Lower leg skin (tissue), 3 donors: ENCODE measurements at regions not wholly inside any gene's neighbourhood (a gene's known extent, or its start where the extent isn't known, plus 50 kb on each side); places are given as distances from the start of the nearest gene placed in this dataset.

ENCODE experiments used
- POLR2A ChIP-seq, 2 donors: fragments of 450-650 bp; IDR thresholded peaks; one replicate each; pipeline ENCODE4 v1.6.1; 2016 to 2017; ENCODE audit warnings: antibody characterized with exemption in 2 of 2, mild to moderate bottlenecking in 1 of 2, moderate library complexity in 1 of 2
- TF ChIP-seq, protein P1 (sequence below), 3 donors: fragments of 450-650 bp; IDR thresholded peaks; one replicate each; pipeline ENCODE4 v1.5.1; 2016; ENCODE audit warnings: antibody characterized with exemption in 3 of 3, mild to moderate bottlenecking in 3 of 3, moderate library complexity in 2 of 3

GRCh38 chr16:8023326-8023725, 567.0 kb downstream of the TMEM114 start:
- TF ChIP-seq, protein P1, sequence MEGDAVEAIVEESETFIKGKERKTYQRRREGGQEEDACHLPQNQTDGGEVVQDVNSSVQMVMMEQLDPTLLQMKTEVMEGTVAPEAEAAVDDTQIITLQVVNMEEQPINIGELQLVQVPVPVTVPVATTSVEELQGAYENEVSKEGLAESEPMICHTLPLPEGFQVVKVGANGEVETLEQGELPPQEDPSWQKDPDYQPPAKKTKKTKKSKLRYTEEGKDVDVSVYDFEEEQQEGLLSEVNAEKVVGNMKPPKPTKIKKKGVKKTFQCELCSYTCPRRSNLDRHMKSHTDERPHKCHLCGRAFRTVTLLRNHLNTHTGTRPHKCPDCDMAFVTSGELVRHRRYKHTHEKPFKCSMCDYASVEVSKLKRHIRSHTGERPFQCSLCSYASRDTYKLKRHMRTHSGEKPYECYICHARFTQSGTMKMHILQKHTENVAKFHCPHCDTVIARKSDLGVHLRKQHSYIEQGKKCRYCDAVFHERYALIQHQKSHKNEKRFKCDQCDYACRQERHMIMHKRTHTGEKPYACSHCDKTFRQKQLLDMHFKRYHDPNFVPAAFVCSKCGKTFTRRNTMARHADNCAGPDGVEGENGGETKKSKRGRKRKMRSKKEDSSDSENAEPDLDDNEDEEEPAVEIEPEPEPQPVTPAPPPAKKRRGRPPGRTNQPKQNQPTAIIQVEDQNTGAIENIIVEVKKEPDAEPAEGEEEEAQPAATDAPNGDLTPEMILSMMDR (IDR thresholded peaks at IDR 0.05) = no peak
- TF ChIP-seq POLR2A (IDR thresholded peaks at IDR 0.05) = no peak
